ENCODE measurements at regions not wholly inside any gene's neighbourhood (a gene's known extent, or its start where the extent isn't known, plus 50 kb on each side); places are given as distances from the start of the nearest gene placed in this dataset.

GRCh38 chr14:101409006-101409543 is 152.2 kb upstream of the DIO3 start:
- no peak overlapping the region for H3K4me3 ChIP-seq (ENCODE audit: control insufficient read depth, low read depth, low read length)
- no peak for TF ChIP-seq CTCF (conservative IDR thresholded peaks at IDR 0.05; ENCODE audit: control insufficient read depth, insufficient read depth, low read depth, low read length)
- no peak for DNase-seq (ENCODE audit: low read depth)

GRCh38 chr14:101410126-101410525 is 151.2 kb upstream of the DIO3 start:
- no peak overlapping the region for H3K4me3 ChIP-seq (ENCODE audit: control insufficient read depth, low read depth, low read length)
- no peak for DNase-seq (ENCODE audit: low read depth)
- no peak for TF ChIP-seq CTCF (conservative IDR thresholded peaks at IDR 0.05; ENCODE audit: control insufficient read depth, insufficient read depth, low read depth, low read length)

GRCh38 chr14:101411151-101411550 is 150.1 kb upstream of the DIO3 start:
- H3K4me3 ChIP-seq (ENCODE audit: control insufficient read depth, low read depth, low read length), result no peak overlapping the region
- DNase-seq (ENCODE audit: low read depth), result no peak
- TF ChIP-seq CTCF (conservative IDR thresholded peaks at IDR 0.05; ENCODE audit: control insufficient read depth, insufficient read depth, low read depth, low read length), result no peak

GRCh38 chr14:101411779-101412178 is 149.5 kb upstream of the DIO3 start:
- DNase-seq (ENCODE audit: low read depth), result no peak
- TF ChIP-seq CTCF (conservative IDR thresholded peaks at IDR 0.05; ENCODE audit: control insufficient read depth, insufficient read depth, low read depth, low read length), result no peak

GRCh38 chr14:101412739-101413138 is 148.6 kb upstream of the DIO3 start:
- no peak for TF ChIP-seq CTCF (conservative IDR thresholded peaks at IDR 0.05; ENCODE audit: control insufficient read depth, insufficient read depth, low read depth, low read length)
- no peak for DNase-seq (ENCODE audit: low read depth)
- H3K4me3 ChIP-seq (ENCODE audit: control insufficient read depth, low read depth, low read length), result no peak overlapping the region

More at GRCh38 chr14:101411779-101412178, 149.5 kb upstream of the DIO3 start:
- no peak overlapping the region for H3K4me3 ChIP-seq (ENCODE audit: control insufficient read depth, low read depth, low read length)

- no peak for DNase-seq (ENCODE audit: low read depth)
- no peak overlapping the region for H3K4me3 ChIP-seq (ENCODE audit: control insufficient read depth, low read depth, low read length)
- TF ChIP-seq CTCF (conservative IDR thresholded peaks at IDR 0.05; ENCODE audit: control insufficient read depth, insufficient read depth, low read depth, low read length), result no peak
Observed at GRCh38 chr14:101417434-101417833, 143.9 kb upstream of the DIO3 start.

- TF ChIP-seq CTCF (conservative IDR thresholded peaks at IDR 0.05; ENCODE audit: control insufficient read depth, insufficient read depth, low read depth, low read length), result no peak
- no peak for DNase-seq (ENCODE audit: low read depth)
- H3K4me3 ChIP-seq (ENCODE audit: control insufficient read depth, low read depth, low read length), result no peak overlapping the region
Observed at GRCh38 chr14:101418601-101419000, 142.7 kb upstream of the DIO3 start.
